Caco-2 (cell line): ENCODE measurements at regions not wholly inside any gene's neighbourhood (a gene's known extent, or its start where the extent isn't known, plus 50 kb on each side); places are given as distances from the start of the nearest gene placed in this dataset.

Source experiments
- BruUV-seq: library from RNA; stranded (reverse); fragments of 400-500 nt; replicated peaks from 2 replicates; lab custom pipeline; 2021; lab: Mats Ljungman, UMichigan
- CTCF ChIA-PET: fragments of 300-600 bp; sonication (Branson Sonifier 250); formaldehyde crosslinking; loops from one replicate; lab custom pipeline; 2022; ENCODE audit warnings: antibody characterized with exemption; lab: Charles Lee
- POLR2A ChIA-PET: fragments of 300-600 bp; sonication (Branson Sonifier 250); formaldehyde crosslinking; loops from one replicate; lab custom pipeline; 2022; ENCODE audit warnings: antibody characterized with exemption; lab: Charles Lee
- DNase-seq, 2 experiments: peaks; one replicate each; pipeline versions ENCODE4 v3.0.0 to v3.0.0-alpha.2; 2020 to 2022
- H3K27me3 ChIP-seq: replicated peaks from 2 replicates; pipeline ENCODE4 v1.6.0; 2011; ENCODE audit warnings: low read length; ENCODE audit not compliant: control insufficient read depth, insufficient read depth
- H3K36me3 ChIP-seq: 2 replicates; pipeline ENCODE4 v1.5.1; 2011; ENCODE audit warnings: low read length; ENCODE audit not compliant: control insufficient read depth, insufficient read depth
- H3K4me1 ChIP-seq: fragments of 250-450 bp; sonication (Bioruptor Pico); 2 replicates; pipeline ENCODE4 v1.5.1; 2020; ENCODE audit warnings: mild to moderate bottlenecking
- H3K4me3 ChIP-seq: 2 replicates; pipeline ENCODE4 v1.5.1; 2011; ENCODE audit warnings: low read depth, mild to moderate bottlenecking, control low read depth, low read length
- H3K9me3 ChIP-seq: fragments of 250-450 bp; sonication (Bioruptor Pico); 2 replicates; pipeline ENCODE4 v1.5.1; 2020; ENCODE audit warnings: mild to moderate bottlenecking, moderate library complexity
- H3K27ac Mint-ChIP-seq: one replicate; pipeline ENCODE4 v1.8.0; 2022; ENCODE audit warnings: mixed read lengths; ENCODE audit not compliant: unreplicated experiment
- H3K27me3 Mint-ChIP-seq: one replicate; pipeline ENCODE4 v1.8.0; 2022; ENCODE audit warnings: mixed read lengths; ENCODE audit not compliant: insufficient read depth, unreplicated experiment
- H3K36me3 Mint-ChIP-seq: one replicate; pipeline ENCODE4 v1.8.0; 2022; ENCODE audit warnings: mild to moderate bottlenecking, mixed read lengths; ENCODE audit not compliant: insufficient read depth, unreplicated experiment
- H3K4me1 Mint-ChIP-seq: one replicate; pipeline ENCODE4 v1.8.0; 2022; ENCODE audit warnings: low read depth, mixed read lengths; ENCODE audit not compliant: unreplicated experiment
- H3K4me3 Mint-ChIP-seq: one replicate; pipeline ENCODE4 v1.8.0; 2022; ENCODE audit warnings: mild to moderate bottlenecking, moderate library complexity, mixed read lengths; ENCODE audit not compliant: unreplicated experiment
- H3K9me3 Mint-ChIP-seq: one replicate; pipeline ENCODE4 v1.8.0; 2022; ENCODE audit warnings: mixed read lengths; ENCODE audit not compliant: unreplicated experiment
- CTCF ChIP-seq, 2 experiments: fragments of 200-600 bp in 1 of 2; IDR thresholded peaks; 1 replicate in 1 of 2; 2 replicates in 1 of 2; pipeline versions ENCODE4 v1.5.1 to v1.8.0; 2011 to 2022; ENCODE audit warnings: antibody characterized with exemption in 1 of 2, control low read depth in 1 of 2, inconsistent platforms in 1 of 2, low read depth in 1 of 2, low read length in 1 of 2, mild to moderate bottlenecking in 1 of 2, moderate library complexity in 1 of 2; ENCODE audit not compliant: insufficient read depth in 1 of 2, severe bottlenecking in 1 of 2, unreplicated experiment in 1 of 2
- intact Hi-C: fragments of 100-400 bp; cut with micrococcal nuclease; formaldehyde crosslinking; loops from one replicate; pipeline ENCODE4 v1.10.0; 2022; ENCODE audit not compliant: unreplicated experiment

DNA sequence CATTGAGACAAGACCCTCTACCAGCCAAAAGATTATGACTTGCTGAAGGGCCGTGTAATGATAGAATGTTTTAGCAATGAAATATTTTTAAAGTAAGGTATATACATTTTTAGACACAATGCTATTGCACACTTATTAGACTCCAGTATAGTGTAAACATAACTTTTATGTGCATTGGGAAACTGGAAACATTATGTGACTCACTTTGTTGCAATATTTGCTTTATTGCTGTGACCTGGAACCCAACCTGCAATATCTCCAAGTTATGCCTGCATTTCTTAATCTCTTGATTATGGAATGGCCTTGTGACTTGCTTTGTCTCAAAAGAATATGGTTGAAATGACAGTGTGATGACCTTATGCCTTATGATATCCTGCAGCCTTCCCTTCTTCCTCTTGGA is 502.0 kb downstream of the EPHA4 start:
- H3K9me3 Mint-ChIP-seq = peaks cover 39% of the 10 kb centered on the region
- peaks cover 7% of the 10 kb centered on the region for H3K4me1 Mint-ChIP-seq
- H3K4me3 Mint-ChIP-seq = no peak overlapping the region
- H3K36me3 ChIP-seq = no peaks in the 10 kb centered on the region
- H3K27me3 ChIP-seq = no peaks in the 10 kb centered on the region
- 0 out of 2 replicates have a peak, but pooled peaks cover 5% of the 10 kb centered on the region for H3K9me3 ChIP-seq
- BruUV-seq = no TSS peak
- H3K4me1 ChIP-seq = peaks cover 6% of the 10 kb centered on the region
- intact Hi-C loops = no loop called here
- CTCF ChIA-PET = no interaction called here
- H3K36me3 Mint-ChIP-seq = no peaks in the 10 kb centered on the region
- H3K27me3 Mint-ChIP-seq = no peaks in the 10 kb centered on the region
- no peak overlapping the region for H3K4me3 ChIP-seq
- no peak for TF ChIP-seq CTCF (IDR thresholded peaks at IDR 0.05; ENCODE audit: insufficient read depth in 1 of 2, low read depth in 1 of 2, low read length in 1 of 2, severe bottlenecking in 1 of 2, unreplicated experiment in 1 of 2)
- no peak overlapping the region for H3K27ac Mint-ChIP-seq
- DNase-seq = no peak
- POLR2A ChIA-PET = no interaction called here

GRCh38 chr2:221073326-221074049 is 498.6 kb downstream of the EPHA4 start:
- H3K36me3 ChIP-seq = no peaks in the 10 kb centered on the region
- no peak for TF ChIP-seq CTCF (IDR thresholded peaks at IDR 0.05; ENCODE audit: insufficient read depth in 1 of 2, low read depth in 1 of 2, low read length in 1 of 2, severe bottlenecking in 1 of 2, unreplicated experiment in 1 of 2)
- H3K4me1 Mint-ChIP-seq = peaks cover 7% of the 10 kb centered on the region
- H3K4me3 Mint-ChIP-seq = no peak overlapping the region
- CTCF ChIA-PET = no interaction called here
- intact Hi-C loops = no loop called here
- POLR2A ChIA-PET = no interaction called here
- H3K9me3 ChIP-seq = 0 out of 2 replicates have a peak, but pooled peaks cover 5% of the 10 kb centered on the region
- H3K36me3 Mint-ChIP-seq = no peaks in the 10 kb centered on the region
- H3K9me3 Mint-ChIP-seq = peaks cover 39% of the 10 kb centered on the region
- H3K4me3 ChIP-seq = no peak overlapping the region
- H3K4me1 ChIP-seq = peaks cover 13% of the 10 kb centered on the region
- no peaks in the 10 kb centered on the region for H3K27me3 ChIP-seq
- no peak overlapping the region for H3K27ac Mint-ChIP-seq
- no TSS peak for BruUV-seq
- no peak for DNase-seq
- peaks cover 3% of the 10 kb centered on the region for H3K27me3 Mint-ChIP-seq

GRCh38 chr2:221074238-221074637 is 497.9 kb downstream of the EPHA4 start:
- peaks cover 3% of the 10 kb centered on the region for H3K27me3 Mint-ChIP-seq
- intact Hi-C loops = no loop called here

More at GRCh38 chr2:221074238-221074637, 497.9 kb downstream of the EPHA4 start:
- Histone ChIP-seq H3K27me3 (no peaks in the 10 kb centered on the region), H3K9me3 (0 out of 2 replicates have a peak, but pooled peaks cover 5% of the 10 kb centered on the region), H3K4me3 (no peak overlapping the region), H3K36me3 (no peaks in the 10 kb centered on the region), H3K4me1 (peaks cover 13% of the 10 kb centered on the region)
- CTCF ChIA-PET = no interaction called here
- Mint-ChIP-seq H3K36me3 (no peaks in the 10 kb centered on the region), H3K27ac (no peak overlapping the region), H3K4me1 (peaks cover 7% of the 10 kb centered on the region), H3K9me3 (peaks cover 36% of the 10 kb centered on the region), H3K4me3 (no peak overlapping the region)
- no peak for DNase-seq
- no peak for TF ChIP-seq CTCF (IDR thresholded peaks at IDR 0.05; ENCODE audit: insufficient read depth in 1 of 2, low read depth in 1 of 2, low read length in 1 of 2, severe bottlenecking in 1 of 2, unreplicated experiment in 1 of 2)
- POLR2A ChIA-PET = no interaction called here
- BruUV-seq = no TSS peak
